ENCODE measurements at regions not wholly inside any gene's neighbourhood (a gene's known extent, or its start where the extent isn't known, plus 50 kb on each side); places are given as distances from the start of the nearest gene placed in this dataset.

DNA sequence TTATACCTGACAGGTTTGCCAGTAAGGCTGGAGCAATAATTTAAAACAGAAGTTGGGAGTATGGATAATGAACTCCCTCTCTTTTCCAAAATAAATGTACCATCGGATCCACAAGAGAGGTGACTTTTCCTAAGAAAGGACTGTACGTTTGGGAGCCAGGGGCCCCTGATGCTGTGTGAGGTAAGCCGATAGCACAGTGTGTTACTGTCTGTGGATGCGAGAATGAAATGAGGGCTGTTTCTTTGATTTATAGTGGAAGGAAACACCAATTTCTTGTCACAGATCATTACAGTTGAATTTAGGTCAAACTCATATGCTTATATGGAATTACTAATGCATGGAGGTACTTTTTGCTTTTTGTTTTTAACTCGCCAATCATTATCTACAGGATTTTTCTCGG is 147.7 kb downstream of the ZNF664 start:
- TF ChIP-seq, protein P1, sequence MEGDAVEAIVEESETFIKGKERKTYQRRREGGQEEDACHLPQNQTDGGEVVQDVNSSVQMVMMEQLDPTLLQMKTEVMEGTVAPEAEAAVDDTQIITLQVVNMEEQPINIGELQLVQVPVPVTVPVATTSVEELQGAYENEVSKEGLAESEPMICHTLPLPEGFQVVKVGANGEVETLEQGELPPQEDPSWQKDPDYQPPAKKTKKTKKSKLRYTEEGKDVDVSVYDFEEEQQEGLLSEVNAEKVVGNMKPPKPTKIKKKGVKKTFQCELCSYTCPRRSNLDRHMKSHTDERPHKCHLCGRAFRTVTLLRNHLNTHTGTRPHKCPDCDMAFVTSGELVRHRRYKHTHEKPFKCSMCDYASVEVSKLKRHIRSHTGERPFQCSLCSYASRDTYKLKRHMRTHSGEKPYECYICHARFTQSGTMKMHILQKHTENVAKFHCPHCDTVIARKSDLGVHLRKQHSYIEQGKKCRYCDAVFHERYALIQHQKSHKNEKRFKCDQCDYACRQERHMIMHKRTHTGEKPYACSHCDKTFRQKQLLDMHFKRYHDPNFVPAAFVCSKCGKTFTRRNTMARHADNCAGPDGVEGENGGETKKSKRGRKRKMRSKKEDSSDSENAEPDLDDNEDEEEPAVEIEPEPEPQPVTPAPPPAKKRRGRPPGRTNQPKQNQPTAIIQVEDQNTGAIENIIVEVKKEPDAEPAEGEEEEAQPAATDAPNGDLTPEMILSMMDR (IDR thresholded peaks at IDR 0.05; ENCODE audit: unreplicated experiment in 3 of 3): no peak
- peak overlapping the region in 1 of 3 experiments; percentile 41 for H3K27ac Mint-ChIP-seq
- no peaks in the 10 kb centered on the region for H3K36me3 Mint-ChIP-seq (ENCODE audit: low read depth)
- no peaks in the 10 kb centered on the region for H3K9me3 Mint-ChIP-seq
- no peak overlapping the region for H3K4me3 Mint-ChIP-seq
- H3K4me1 Mint-ChIP-seq: peaks cover 27% of the 10 kb centered on the region
- peaks cover 20% of the 10 kb centered on the region for H3K27me3 Mint-ChIP-seq (ENCODE audit: low read depth)

DNA sequence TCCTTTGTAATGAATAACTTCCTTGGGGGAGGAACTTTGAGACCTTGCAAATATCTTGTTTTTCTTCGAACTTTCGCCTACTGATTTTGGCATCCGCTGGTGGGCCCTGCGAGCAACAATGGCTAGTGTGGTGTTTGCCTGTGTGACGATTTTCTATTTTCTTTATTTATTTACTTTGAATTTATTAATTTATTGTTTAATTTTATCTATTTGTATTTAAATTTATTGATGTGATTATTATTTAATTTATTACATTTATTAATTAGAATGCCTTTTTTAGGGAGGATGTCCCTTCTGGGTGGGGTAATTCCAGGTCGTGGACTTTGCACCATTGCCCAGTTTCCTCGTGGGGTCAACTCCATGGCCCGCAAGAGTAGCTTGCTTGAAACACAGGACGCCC is 149.7 kb downstream of the ZNF664 start:
- H3K27ac Mint-ChIP-seq: no peak overlapping the region
- H3K36me3 Mint-ChIP-seq (ENCODE audit: low read depth): no peaks in the 10 kb centered on the region
- H3K4me3 Mint-ChIP-seq: no peak overlapping the region
- no peaks in the 10 kb centered on the region for H3K9me3 Mint-ChIP-seq
- H3K27me3 Mint-ChIP-seq (ENCODE audit: low read depth): peaks cover 14% of the 10 kb centered on the region
- peaks cover 19% of the 10 kb centered on the region for H3K4me1 Mint-ChIP-seq
- TF ChIP-seq, protein P1 (IDR thresholded peaks at IDR 0.05; ENCODE audit: unreplicated experiment in 3 of 3): no peak

DNA sequence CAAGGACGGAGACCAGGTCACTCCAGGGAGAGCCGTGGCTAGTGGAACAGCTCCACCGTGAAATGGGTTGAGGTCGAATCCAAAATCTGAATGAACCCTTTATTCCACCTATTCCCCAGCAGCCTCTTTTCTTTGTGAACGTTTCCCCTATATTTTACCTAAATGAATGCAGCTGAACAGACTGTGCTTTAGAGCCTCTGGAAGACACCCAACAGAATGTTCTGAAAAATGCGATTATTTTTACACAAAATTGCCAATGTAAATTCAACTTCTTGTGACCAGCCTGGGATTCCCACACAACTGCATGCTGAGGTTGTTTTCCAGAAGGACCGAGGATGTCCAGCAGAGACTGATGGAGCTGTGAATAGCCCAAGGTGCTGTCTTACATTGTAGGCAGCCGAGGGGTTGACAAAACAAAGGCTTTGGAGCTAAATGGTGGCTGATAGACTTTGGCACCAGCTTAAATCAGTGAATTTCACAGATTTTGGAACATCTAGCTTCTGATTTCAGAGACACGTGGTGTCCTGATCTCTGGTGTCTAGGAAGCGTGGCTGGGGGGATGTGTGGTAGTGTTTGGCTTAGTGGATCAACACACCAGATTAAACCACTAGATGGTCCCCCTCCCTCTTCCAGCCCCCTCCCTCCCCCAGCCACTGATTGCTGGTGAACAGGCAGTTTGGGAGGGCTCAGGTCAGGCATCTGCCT is 150.4 kb downstream of the ZNF664 start:
- Mint-ChIP-seq H3K9me3 (no peaks in the 10 kb centered on the region), H3K36me3 (ENCODE audit: low read depth) (no peaks in the 10 kb centered on the region), H3K4me3 (no peak overlapping the region), H3K27me3 (ENCODE audit: low read depth) (peaks cover 14% of the 10 kb centered on the region), H3K27ac (peak overlapping the region in 1 of 3 experiments; percentile 29), H3K4me1 (peaks cover 19% of the 10 kb centered on the region)
- TF ChIP-seq, protein P1 (IDR thresholded peaks at IDR 0.05; ENCODE audit: unreplicated experiment in 3 of 3): no peak

DNA sequence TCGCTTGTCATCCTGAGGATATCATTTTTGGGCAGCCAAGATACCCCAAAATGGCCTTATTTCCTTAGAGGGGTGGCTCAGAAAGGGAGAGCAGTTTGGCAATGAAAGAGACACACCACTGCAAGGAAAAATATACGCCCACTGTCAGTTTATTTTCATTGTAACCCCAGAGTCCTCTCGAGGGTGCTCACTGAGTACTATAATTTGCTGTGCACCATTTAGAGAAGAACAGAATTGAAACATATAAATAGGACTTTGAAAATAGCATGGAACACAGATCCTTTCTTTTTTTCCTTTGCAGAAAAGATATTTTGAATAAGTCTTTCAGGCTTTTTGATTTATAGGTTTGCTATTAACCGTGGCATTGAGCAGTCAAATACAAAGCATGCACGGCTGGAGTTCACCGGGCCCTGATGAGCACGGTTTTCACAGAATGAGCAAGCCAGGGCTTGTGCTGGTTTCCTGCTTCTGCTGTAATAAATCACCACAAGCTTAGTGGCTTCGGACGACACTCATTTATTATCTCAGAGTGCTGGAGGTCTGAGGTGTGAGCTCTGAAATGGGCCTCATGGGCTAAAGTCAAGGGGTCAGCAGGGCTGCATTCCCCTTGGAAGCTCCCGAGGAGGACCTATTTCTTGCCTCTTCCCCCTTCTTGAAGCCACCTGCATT is 152.3 kb downstream of the ZNF664 start:
- Mint-ChIP-seq H3K4me3 (no peak overlapping the region), H3K36me3 (ENCODE audit: low read depth) (no peaks in the 10 kb centered on the region), H3K27ac (no peak overlapping the region), H3K27me3 (ENCODE audit: low read depth) (peaks cover 14% of the 10 kb centered on the region), H3K9me3 (no peaks in the 10 kb centered on the region), H3K4me1 (peaks cover 19% of the 10 kb centered on the region)
- TF ChIP-seq, protein P1 (IDR thresholded peaks at IDR 0.05; ENCODE audit: unreplicated experiment in 3 of 3): no peak

DNA sequence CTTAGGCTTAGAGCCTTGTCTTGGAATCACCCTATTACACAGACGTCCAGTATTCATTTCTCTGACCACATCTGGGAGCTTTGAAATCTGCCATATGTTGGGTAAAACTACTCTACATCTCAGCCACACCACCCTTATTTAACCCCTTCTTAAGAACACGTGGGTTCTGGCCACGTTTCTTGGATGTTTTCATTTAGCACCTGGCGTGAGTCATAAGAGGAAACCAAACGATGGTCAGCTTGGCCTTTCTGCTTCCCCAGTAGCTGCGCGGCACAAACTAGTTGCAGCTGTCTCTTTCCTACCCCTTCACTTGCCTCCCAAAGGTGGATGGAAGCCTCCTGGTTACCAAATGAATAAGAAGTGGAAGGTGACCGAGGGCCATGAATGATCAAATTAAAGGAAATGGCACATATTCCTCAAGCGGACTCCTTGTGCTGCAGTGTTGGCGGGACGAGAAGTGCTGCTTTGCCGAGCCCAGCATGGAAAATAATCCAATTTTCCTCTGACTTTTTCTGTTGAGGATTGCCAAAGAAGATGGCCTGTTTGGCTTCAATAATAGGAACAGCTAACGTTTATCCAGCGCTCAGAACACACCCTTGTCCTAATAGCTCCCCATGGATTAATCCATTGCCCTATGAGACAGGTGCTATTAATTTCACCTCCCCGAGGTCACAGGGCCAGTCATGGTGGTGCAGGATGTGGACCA is 154.1 kb downstream of the ZNF664 start:
- H3K27ac Mint-ChIP-seq: peak overlapping the region in 1 of 3 experiments; percentile 40
- H3K9me3 Mint-ChIP-seq: no peaks in the 10 kb centered on the region
- TF ChIP-seq, protein P1 (IDR thresholded peaks at IDR 0.05; ENCODE audit: unreplicated experiment in 3 of 3): no peak
- H3K4me3 Mint-ChIP-seq: no peak overlapping the region
- H3K4me1 Mint-ChIP-seq: peaks cover 31% of the 10 kb centered on the region
- H3K36me3 Mint-ChIP-seq (ENCODE audit: low read depth): no peaks in the 10 kb centered on the region
- H3K27me3 Mint-ChIP-seq (ENCODE audit: low read depth): peaks cover 7% of the 10 kb centered on the region
